ENCODE measurements at regions not wholly inside any gene's neighbourhood (a gene's known extent, or its start where the extent isn't known, plus 50 kb on each side); places are given as distances from the start of the nearest gene placed in this dataset.
"Not testable (repeated sequence)": the region's sequence is repeated elsewhere in the genome, so short reads cannot be mapped to it uniquely, and the experiment has no call there.

DNA sequence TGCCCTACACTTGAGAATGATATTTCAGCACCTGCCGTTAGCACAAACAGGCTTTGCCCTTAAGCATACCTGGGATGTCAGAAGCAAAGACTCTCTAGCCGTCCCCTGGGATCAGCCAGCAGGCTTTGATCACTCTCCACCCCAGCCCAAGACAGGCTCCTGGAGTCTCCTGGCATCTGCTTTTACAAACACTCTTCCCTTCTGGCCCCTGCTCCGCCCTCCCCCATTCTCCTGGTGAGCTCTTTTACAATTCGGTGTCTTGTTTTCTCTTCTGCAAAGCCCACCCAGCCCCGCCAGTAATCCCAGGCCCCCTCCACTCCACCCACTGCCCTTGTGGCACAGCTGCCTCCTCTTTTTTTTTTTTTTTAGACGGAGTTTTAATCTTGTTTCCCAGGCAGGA lies 50.4 kb downstream of the KATNIP start:
- no peak for DNase-seq (ENCODE audit: low spot score)

DNA sequence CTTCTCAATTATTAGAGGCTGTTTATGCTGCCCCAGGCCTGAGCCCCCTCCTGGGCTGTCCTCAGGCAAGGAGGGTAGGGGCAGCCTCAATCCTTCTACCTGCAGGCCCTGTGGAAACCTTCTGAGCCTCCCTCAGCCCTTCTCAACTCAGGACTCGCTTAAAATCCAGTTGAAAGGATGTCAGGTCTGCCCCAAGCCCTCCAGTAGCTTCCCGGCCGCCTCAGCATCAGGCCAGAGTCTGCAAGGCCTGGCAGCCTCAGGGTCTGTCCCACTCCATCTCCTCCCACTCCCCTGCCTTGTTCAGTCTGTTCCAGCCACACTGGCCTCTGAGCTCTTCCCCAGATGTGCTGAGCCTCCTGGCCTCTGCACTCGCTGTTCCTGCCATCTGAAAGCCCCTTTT lies 52.2 kb downstream of the KATNIP start:
- DNase-seq (ENCODE audit: low spot score): no peak

DNA sequence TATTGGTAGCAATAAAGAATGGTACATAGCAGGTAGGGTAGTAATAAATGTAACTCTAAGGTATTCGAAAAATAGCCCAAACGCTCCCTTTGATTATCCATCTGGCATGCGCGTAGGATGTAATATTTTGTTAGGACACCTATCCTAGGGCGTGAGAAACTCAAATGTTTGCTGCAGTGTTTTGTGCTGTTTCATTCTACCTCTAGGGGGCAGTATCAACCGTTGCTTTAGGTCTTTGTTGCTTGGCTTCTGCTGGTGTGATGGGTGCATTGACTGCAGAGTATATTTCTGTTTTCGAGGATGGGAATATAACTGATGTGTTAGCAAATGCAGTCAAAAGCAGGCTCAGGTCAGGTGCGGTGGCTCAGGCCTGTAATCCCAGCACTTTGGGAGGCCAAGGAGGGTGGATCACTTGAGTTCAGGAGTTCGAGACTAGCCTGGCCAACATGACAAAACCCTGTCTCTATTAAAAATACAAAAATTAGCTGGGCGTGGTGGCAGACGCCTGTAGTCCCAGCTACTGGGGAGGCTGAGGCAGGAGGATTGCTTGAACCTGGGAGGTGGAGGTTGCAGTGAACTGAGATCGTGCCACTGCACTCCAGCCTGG lies 55.7 kb downstream of the KATNIP start:
- DNase-seq (ENCODE audit: low spot score): not testable (repeated sequence)

DNA sequence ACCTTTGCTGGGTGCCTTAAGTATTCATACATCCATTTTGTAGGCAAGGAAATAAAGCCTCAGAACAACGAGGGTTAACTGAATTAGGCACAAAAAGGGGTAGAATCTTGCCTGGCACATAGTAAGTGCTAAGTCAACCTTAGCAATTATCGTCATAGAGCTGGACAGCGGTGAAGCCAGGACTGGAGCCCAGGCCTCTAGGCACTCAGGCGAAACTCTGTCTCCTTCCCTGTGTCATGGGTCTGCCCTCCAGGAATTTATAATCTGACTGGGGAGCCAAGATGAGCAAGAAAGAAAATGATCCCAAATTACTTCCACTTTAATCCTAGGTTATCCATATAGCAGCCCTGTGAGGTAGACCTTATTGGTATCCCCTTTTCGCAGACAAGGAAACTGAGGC lies 61.4 kb downstream of the KATNIP start:
- DNase-seq (ENCODE audit: low spot score): no peak

DNA sequence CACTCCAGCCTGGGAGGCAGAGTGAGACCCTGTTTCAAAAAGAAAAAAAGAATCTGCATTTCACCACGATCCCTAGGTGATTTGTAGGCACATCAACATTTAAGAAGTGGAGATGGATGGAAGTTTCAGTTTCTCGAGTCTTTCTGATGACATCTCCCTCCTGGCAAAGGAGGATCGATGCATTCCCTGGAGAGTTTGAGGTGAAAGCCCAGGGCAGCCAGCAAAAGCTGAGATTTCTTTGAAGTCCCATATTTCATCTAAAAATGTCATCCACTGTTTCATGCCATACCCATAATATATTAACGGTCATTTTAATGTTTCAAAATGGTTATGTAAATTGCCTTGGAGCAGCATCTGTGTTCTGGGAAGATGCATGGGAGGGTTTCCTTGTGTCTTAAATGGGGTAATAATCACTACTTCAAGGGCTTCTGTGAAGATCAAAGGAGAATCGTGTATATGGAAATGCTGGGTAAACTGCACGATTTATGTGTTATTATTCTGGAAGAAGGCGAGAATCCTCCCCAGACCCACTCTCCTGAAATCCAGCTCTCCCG lies 63.4 kb downstream of the KATNIP start:
- no peak for DNase-seq (ENCODE audit: low spot score)

DNA sequence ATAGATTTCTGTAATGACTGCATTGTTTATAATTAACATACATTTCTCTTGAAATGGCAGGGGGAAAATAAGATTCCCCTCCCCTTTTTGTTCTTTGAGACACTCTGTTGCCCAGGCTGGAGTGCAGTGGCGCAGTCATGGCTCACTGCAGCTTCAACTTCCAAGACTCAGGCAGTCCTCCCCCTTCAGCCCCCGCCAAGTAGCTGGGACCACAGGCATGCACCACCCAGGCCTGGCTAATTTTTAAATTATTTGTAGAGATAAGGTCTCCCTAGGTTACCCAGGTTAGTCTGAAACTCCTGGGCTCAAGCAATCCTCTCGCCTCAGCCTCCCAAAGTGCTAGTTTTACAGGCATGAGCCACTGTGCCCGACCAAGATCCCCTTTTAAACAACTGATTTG lies 67.7 kb downstream of the KATNIP start:
- DNase-seq (ENCODE audit: low spot score): no peak

DNA sequence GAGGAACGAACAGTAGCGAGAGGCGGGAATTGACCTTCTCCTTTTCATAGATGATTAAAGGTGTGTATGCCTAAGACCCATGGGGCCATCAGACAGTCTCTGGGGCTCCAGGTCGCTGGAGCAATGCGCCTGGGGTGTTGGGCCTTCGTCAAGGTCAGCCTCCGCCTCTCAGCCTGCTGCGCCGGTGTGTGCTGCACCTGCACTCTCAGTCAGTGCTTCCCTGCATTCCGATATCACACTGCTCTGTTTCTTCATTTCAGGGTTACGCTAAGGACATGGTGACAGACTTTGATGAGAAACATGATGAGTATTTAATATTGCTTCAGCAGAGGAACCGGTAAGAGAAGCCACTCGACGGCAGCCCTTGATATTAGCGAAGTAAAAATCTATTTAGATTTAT lies 68.2 kb downstream of the KATNIP start:
- DNase-seq (ENCODE audit: low spot score): no peak

DNA sequence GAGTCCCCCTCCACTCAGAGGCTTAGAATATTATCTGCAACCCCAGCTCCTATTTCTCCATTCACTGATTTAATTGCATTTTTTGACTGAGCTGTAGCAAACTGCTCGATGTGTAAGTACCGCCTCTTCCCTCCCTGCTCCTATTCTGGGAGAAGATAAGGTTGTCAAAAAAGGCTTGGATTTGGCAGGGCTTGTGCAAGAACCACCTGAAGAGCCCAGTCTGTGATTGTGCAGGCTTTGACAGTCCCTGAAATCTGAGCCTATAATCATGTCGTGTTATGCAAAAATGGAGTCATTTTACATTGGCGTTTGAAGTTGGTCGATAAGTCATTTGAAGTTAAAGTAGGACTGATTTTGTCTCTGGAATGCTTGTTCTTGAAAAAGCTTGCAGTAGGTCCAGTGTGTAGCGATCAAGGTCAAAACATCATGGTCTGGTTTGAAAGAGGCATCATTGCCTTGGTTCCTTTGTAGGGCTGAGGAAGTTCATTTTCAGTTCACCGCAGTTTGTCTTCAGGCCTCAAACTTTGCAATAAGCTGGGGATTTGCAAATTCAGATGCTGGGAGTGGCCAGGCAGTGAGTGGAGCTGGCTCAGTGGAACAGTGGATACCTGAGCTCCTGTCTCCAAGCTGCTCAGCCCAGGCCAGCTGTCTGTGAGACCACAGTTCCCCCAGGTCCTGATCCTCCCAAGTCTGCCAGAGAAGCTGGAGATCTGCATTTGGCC lies 68.8 kb downstream of the KATNIP start:
- no peak for DNase-seq (ENCODE audit: low spot score)

DNA sequence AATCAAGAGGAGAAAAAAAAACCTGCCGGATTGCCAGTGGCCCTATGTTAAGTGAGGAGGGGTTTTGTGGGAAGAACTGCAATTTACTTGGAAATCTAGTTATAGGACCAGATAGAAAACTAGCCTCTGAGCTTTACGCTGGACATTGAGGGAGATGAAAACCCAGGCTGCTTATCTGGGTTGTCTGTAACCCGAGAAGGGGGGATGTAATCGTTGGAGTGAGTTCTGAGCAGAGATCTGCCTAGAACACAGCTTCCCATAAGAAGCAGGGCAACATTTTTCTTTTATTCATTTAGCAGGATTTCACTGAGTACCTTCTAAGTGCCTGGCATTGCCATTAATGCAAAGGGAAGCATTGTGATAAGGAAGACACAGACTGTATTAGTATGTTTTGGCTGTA lies 70.6 kb downstream of the KATNIP start:
- no peak for DNase-seq (ENCODE audit: low spot score)

DNA sequence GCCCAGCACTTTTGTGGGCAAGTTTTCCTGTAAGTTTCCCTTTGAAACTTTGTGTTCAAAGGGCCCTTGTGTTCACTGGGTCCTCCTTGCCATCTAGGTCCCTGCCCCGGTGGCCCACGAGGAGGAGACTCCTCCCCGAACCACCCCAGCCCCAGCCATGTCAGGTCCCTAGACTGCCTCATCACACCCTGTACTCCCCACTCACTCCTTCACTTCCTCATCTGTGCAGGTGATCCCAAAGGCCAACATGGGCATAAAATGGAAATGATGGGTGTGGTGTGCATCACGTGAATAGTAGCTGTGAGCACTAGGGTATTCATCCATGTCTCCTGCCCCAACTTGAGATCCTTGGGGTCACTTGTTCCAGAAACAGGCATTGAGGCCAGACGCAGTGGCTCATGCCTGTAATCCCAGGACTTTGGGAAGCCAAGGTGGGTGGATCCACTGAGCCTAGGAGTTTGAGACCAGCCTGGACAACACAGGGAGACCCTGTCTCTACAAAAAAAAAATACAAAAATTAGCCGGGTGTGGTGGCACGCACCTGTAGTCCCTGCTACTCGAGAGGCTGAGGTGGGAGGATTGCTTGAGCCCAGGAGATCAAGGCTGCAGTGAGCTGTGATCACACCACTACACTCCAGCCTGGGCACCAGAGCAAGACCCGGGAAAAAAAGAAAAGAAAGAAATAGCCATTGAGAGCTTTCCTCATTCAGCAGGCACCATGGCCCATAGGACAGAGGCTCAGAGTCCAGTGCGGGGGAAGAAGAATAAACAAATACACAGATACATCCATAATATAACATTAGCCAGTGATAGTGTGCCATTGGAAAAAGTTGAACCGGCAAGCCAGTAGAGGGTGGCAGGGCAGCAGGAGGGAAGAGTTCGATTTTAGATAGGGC lies 74.5 kb downstream of the KATNIP start:
- no peak for DNase-seq (ENCODE audit: low spot score)

DNA sequence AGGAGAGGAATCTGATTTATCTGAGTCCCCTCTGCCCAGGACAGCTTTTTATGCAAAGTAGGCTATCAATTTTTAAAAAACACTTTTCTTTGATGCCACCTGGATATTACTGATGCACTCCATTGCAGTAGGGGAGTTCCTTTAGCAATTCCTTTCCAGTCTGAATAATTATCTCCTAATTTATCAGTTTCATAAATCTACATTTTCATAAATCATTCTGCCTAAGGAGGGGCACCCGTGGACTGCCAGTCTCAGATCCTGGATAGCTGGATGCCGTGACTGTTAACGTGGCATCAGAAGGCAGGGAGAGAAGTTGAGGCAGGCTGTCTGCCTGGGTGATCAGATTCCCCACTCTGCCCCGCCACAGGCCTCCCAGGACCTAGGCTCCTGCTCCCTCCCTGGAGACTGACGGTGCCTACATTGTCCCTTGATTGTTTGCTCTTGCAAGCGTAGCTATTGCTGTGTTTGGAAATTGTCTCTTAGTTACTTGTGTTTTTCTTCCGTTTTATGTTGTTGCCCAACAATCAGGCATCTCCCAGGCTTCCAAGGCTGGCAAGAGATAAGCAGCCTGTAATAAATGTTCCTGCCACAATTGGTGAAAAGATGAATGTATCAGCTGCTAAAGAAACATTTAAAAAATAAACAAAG lies 75.2 kb downstream of the KATNIP start:
- no peak for DNase-seq (ENCODE audit: low spot score)

DNA sequence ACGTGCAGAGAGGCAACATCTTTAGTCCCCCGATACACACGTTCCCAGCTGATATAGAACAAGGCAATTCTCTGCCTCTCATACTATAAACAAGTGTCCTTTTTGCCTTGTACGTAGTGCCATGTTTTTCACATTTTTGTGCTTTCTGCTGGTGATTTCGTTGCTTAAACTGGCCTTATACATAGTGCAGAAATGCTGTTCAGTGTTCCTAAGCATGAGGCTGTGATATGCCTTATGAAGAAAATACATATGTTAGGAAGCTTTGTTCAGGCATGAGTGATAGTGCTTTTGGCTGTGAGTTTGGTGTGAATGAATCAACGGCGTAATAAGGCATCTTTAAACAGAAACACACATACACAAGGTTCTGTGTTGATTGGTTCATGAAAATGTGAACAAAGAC lies 77.2 kb downstream of the KATNIP start:
- no peak for DNase-seq (ENCODE audit: low spot score)

DNA sequence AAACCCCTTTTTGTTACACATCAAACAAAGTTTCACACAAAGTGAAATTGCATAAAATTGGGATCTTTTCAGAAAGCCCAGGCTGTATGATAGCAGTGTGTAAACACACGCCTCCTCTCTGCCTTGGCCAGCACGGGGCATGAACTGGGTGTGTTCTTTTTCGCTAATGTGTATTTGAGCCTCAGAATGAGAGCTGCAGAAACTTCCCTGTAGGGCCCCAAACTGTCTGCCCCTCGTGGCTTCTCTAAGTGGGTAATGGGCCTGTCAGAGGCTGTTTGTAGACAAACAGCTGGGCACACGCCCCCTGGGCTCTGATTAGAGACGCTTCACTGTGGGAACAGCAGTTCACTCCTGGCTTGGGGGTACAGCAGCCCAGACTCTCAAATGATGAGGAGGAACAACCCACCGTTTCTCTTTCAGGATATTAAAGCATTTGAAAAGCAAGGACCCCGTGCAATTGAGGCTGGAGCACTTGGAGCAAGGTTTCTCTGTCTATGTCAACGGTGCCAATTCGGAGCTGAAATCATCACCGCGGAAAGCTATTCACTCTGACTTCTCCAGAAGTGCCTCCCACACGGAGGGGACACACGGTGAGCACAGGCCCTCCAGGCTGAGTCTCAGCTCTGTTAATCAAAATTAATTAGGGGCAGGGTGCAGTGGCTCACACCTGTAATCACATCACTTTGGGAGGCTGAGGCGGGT lies 78.4 kb downstream of the KATNIP start:
- DNase-seq (ENCODE audit: low spot score): no peak

DNA sequence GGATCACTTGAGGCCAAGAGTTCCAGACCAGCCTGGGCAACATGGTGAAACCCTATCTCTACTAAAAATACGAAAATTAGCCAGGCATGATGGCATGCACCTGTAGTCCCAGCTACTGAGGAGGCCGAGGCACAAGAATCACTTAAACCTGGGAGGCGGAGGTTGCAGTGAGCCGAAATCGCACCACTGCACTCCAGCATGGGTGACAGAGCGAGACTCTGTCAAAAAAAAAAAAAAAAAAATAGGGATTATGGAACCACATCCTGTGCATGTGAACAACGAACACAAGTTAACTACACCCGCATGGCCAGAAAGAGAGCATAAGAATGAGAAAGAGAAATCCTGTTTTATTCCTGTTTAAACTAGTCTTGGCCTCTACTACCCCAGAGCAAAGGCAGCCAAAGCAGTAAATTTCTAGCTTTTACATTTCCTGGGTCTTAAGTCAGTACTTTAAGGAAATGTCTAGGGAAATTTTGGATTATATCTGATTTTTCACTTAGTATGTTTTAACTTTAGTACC lies 79.1 kb downstream of the KATNIP start:
- not testable (repeated sequence) for DNase-seq (ENCODE audit: low spot score)

DNA sequence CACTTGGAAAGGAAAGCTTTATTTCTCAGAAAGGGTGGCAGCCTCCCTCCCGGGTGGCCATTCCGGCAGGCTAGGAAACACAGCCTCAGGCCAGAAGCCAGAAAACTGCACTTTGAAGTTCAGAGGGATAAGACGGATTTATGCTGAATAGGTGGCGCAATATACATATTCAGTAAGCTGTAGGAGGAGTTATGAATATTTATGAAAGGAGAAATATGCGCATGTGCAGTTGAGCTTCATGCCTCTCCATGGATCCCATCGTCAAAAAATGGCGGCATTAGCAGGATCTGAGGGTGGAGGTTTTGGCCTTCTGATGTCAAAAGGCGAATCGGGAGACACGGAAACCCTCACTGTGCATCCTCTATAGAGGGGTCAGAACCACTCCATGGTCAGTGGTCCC lies 82.3 kb downstream of the KATNIP start:
- no peak for DNase-seq (ENCODE audit: low spot score)

DNA sequence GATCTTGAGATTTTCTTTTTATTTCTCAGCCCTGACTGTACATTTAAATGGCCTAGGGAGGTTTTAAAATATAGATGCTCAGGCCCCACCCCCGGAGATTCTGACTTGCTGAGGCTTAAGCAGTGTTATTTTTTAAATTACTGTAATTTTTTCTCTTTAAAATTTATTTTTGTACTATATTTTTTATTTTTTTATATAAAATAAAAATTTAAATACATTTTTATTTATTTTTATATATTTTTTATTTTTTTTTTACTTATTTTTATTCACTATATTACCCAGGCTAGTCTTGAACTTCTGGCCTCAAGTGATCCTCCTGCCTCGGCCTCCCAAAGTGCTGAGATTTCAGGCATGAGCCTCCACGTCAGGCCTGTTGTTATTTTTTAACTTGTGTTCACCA lies 83.3 kb downstream of the KATNIP start:
- no peak for DNase-seq (ENCODE audit: low spot score)

DNA sequence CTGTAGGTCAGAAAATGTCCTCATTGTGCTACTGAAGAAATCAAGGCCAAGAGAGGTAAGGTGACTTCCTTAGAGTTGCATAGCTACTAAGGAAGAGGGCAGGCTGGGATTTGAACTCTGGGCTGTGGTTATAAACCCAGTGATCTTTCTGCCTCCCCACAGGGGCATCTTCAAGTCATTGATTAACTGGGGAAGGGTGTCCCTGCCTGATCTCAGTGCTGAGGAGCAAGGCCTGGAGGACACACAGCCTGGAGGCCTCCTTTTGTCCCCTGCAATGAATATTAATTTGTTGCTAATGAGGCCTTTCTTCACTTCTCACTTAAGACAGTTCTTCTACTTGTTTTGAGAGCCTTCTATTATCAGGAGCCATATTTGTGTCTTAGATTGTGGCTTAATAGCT lies 83.8 kb downstream of the KATNIP start:
- DNase-seq (ENCODE audit: low spot score): no peak

DNA sequence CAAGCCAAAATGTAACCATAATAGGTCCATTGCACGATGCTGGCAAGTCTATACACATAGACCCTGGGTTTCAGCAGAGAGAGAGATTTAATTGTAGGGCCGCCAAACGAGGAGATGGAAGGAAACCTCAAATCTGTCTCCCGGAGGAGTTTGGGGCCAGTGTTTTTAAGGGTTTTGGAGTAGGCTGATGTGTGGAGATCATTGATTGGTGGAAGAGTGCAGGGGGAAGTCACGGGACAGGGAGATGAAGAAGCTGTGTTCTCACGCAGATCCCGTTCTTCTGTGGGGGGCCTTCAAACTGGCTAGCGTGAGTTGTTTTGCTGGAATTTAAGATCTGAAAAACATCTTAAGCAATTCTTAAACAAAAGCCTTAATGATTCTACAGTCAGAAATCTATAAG lies 84.8 kb downstream of the KATNIP start:
- DNase-seq (ENCODE audit: low spot score): no peak

DNA sequence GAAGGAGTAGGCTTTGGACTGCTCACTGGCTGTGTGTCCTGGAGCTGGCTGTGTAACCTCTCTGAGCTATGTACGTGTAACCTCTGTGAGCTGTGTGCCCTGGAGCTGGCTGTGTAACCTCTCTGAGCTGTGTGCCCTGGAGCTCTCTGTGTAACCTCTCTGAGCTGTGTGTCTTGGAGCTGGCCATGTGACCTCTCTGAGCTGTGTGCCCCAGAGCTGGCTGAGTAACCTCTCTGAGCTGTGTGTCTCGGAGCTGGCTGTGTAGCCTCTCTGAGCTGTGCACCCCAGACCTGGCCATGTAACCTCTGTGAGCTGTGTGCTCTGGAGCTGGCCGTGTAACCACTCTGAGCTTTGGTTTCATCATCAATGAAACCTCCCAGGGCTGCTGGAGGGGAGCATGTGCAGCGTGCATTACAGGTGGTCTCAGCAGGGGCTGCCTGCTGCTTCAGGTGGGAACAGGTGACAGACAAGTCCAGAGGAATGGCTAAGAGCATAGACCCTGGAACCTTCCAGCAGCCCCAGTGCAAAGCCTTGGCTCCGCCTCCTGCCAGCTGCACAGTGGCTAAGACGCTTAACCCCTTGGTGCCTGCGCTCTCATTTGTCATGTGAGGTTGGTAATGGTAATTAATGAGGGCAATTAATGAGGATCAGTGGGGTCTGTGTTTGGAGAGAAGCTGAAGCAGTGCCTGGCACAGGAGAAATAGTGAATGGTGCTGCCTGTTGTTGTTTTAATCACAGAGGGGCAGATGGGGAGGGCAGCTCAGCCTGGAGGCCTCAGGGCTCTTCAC lies 86.7 kb downstream of the KATNIP start:
- no peak for DNase-seq (ENCODE audit: low spot score)
